GM06990 (cell line): ENCODE measurements at regions not wholly inside any gene's neighbourhood (a gene's known extent, or its start where the extent isn't known, plus 50 kb on each side); places are given as distances from the start of the nearest gene placed in this dataset.

ENCODE experiments used
- DNase-seq: peaks from one replicate; pipeline ENCODE4 v3.0.0-alpha.2; 2011; ENCODE audit not compliant: insufficient read length; ENCODE audit errors: extremely low read depth
- H3K27me3 ChIP-seq: replicated peaks from 2 replicates; pipeline ENCODE4 v1.6.0; 2011; ENCODE audit warnings: low read length; ENCODE audit not compliant: control insufficient read depth, insufficient read depth
- H3K36me3 ChIP-seq: 2 replicates; pipeline ENCODE4 v1.5.1; 2011; ENCODE audit warnings: low read length; ENCODE audit not compliant: control insufficient read depth, insufficient read depth
- H3K4me3 ChIP-seq: replicated peaks from 2 replicates; pipeline ENCODE4 v1.5.1; 2011; ENCODE audit warnings: low read depth, mild to moderate bottlenecking, control low read depth, low read length
- TF ChIP-seq, protein P1 (sequence below): IDR thresholded peaks from 2 replicates; pipeline ENCODE4 v1.5.1; 2011; ENCODE audit warnings: low read length, control low read depth, mild to moderate bottlenecking, inconsistent platforms; ENCODE audit not compliant: insufficient read depth, poor library complexity, severe bottlenecking

- H3K4me3 ChIP-seq = no peak overlapping the region
- DNase-seq = no peak
- TF ChIP-seq, protein P1, sequence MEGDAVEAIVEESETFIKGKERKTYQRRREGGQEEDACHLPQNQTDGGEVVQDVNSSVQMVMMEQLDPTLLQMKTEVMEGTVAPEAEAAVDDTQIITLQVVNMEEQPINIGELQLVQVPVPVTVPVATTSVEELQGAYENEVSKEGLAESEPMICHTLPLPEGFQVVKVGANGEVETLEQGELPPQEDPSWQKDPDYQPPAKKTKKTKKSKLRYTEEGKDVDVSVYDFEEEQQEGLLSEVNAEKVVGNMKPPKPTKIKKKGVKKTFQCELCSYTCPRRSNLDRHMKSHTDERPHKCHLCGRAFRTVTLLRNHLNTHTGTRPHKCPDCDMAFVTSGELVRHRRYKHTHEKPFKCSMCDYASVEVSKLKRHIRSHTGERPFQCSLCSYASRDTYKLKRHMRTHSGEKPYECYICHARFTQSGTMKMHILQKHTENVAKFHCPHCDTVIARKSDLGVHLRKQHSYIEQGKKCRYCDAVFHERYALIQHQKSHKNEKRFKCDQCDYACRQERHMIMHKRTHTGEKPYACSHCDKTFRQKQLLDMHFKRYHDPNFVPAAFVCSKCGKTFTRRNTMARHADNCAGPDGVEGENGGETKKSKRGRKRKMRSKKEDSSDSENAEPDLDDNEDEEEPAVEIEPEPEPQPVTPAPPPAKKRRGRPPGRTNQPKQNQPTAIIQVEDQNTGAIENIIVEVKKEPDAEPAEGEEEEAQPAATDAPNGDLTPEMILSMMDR = no peak
- H3K27me3 ChIP-seq = no peaks in the 10 kb centered on the region
- no peaks in the 10 kb centered on the region for H3K36me3 ChIP-seq
These were observed 279.9 kb downstream of the SLITRK6 start for GRCh38 chr13:85519363-85519762.

DNA sequence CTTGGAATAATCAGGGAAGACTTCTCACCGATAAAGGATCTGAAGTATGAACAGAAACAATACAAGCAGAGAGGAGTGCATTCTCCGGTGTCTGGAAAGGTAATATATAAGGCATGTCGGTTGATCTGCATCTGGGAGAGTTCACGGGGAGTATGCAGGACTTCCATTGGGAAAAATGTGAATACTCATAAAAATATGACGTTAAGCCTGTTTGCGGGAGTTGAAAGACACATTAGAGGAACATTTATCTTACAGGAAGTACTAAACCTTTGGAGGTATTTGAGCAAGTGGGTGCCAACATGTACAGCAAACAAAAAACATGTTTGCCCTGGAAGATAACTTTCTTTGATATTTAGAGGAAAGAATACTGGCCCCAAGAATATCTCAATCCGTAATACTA, 286.8 kb downstream of the SLITRK6 start:
- H3K4me3 ChIP-seq = no peak overlapping the region
- DNase-seq = no peak
- no peaks in the 10 kb centered on the region for H3K36me3 ChIP-seq
- TF ChIP-seq, protein P1 = no peak
- H3K27me3 ChIP-seq = no peaks in the 10 kb centered on the region

DNA sequence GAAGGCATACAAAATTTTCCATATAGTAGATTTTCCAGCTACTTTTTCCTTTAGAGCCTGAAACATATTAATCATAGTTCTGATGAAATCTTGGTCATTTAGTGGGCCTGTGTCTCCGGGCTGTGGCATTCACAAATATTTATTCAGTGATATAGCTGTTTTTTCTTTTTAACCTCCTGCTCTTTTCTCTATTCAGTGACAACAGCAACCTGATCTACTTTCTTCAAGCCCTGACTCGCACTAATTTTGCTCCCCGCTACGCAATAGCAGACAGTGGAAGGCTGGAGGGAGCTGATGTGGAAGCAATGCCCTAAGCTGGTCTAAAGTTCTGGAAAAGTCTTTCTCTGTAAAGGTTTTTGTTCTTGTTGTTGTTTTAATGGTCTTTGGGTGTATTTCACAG, 289.7 kb downstream of the SLITRK6 start:
- TF ChIP-seq, protein P1 = no peak
- H3K27me3 ChIP-seq = no peaks in the 10 kb centered on the region
- DNase-seq = no peak
- no peak overlapping the region for H3K4me3 ChIP-seq
- H3K36me3 ChIP-seq = no peaks in the 10 kb centered on the region

- no peak overlapping the region for H3K4me3 ChIP-seq
- TF ChIP-seq, protein P1 = no peak
- no peak for DNase-seq
- H3K36me3 ChIP-seq = no peaks in the 10 kb centered on the region
- H3K27me3 ChIP-seq = no peaks in the 10 kb centered on the region
These were observed 290.4 kb downstream of the SLITRK6 start for GRCh38 chr13:85508683-85509329.

DNA sequence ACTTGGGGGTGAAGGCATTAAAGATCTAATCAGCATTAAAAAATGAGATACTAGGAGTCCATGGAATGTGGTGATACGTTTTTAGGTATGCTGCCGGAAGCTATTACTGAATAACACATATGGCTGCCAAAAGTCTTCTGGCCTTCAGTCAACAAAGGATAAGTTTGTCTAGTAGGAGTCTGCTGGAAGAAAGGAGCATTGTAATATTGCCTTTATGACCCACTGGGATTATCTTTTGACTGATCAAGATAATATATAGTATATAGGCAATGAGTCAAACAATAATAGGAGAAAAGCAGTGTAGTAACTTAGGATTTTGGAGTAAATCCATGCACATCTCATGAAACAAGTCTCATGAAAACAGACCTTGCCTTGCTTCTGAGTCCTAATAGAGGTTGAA, 295.4 kb downstream of the SLITRK6 start:
- H3K4me3 ChIP-seq = no peak overlapping the region
- TF ChIP-seq, protein P1 = no peak
- no peaks in the 10 kb centered on the region for H3K36me3 ChIP-seq
- no peaks in the 10 kb centered on the region for H3K27me3 ChIP-seq
- DNase-seq = no peak

GRCh38 chr13:85501616-85502015, 297.6 kb downstream of the SLITRK6 start:
- TF ChIP-seq, protein P1 = no peak
- Histone ChIP-seq H3K36me3 (no peaks in the 10 kb centered on the region), H3K27me3 (no peaks in the 10 kb centered on the region), H3K4me3 (no peak overlapping the region)
- DNase-seq = no peak
